ENCODE measurements at regions not wholly inside any gene's neighbourhood (a gene's known extent, or its start where the extent isn't known, plus 50 kb on each side); places are given as distances from the start of the nearest gene placed in this dataset.
A peak's percentile ranks its signal among the peaks of the same experiment; 100 is the strongest.

- TF ChIP-seq ARID5B (CRISPR knock-in tag; IDR thresholded peaks at IDR 0.05) (peak; percentile 22; the same call in 1 of the 2 replicates), ZNF713 (CRISPR knock-in tag; IDR thresholded peaks at IDR 0.05) (no peak), ZNF644 (CRISPR knock-in tag; IDR thresholded peaks at IDR 0.05; ENCODE audit: low read depth) (peak; percentile 47; the same call in 1 of the 2 replicates), SOX13 (IDR thresholded peaks at IDR 0.05) (no peak), SOX13 (CRISPR knock-in tag; conservative IDR thresholded peaks at IDR 0.05 in 1 of 2, IDR thresholded peaks at IDR 0.05 in 1 of 2) (peak in 1 of 2 experiments; percentile 41; a peak in 1 of 4 replicates), SKIL (CRISPR knock-in tag; IDR thresholded peaks at IDR 0.05; ENCODE audit: borderline replicate concordance) (peak; percentile 32; the same call in 1 of the 2 replicates), ZNF564 (CRISPR knock-in tag; IDR thresholded peaks at IDR 0.05) (peak; percentile 92; the same call in 1 of the 2 replicates), CAMTA2 (CRISPR knock-in tag; IDR thresholded peaks at IDR 0.05; ENCODE audit: borderline replicate concordance) (no peak), SKI (IDR thresholded peaks at IDR 0.05; ENCODE audit: partially characterized antibody) (peak; percentile 57)
Measured at GRCh38 chr10:34869135-34869836, 54.2 kb upstream of the PARD3 start (continued).
